GM23338 (cell line): ENCODE measurements at regions not wholly inside any gene's neighbourhood (a gene's known extent, or its start where the extent isn't known, plus 50 kb on each side); places are given as distances from the start of the nearest gene placed in this dataset.

ENCODE experiments used
- CTCF ChIP-seq, 2 experiments: fragments of 200-600 bp in 1 of 2; sonication (generic) in 1 of 2; conservative IDR thresholded peaks; 2 replicates each; pipeline versions ENCODE4 v1.5.1 to v1.6.1; 2016 to 2017; ENCODE audit warnings: antibody characterized with exemption in 2 of 2, low read depth in 2 of 2, mild to moderate bottlenecking in 2 of 2, moderate library complexity in 1 of 2
- EZH2 ChIP-seq: fragments of 200-600 bp; sonication (generic); IDR thresholded peaks from one replicate; pipeline ENCODE4 v1.8.0; 2017; ENCODE audit warnings: antibody characterized with exemption, mild to moderate bottlenecking, low read depth; ENCODE audit not compliant: unreplicated experiment
- POLR2AphosphoS5 ChIP-seq: IDR thresholded peaks from 2 replicates; pipeline ENCODE4 v1.6.1; 2016; ENCODE audit warnings: antibody characterized with exemption, low read depth
- ZNF114 ChIP-seq: fragments of 250-450 bp; sonication (Bioruptor Pico); IDR thresholded peaks from 2 replicates; pipeline ENCODE4 v1.5.0; 2020; ENCODE audit warnings: mild to moderate bottlenecking, moderate library complexity

- TF ChIP-seq CTCF (conservative IDR thresholded peaks at IDR 0.05; ENCODE audit: low read depth in 2 of 2) (no peak), EZH2 (no peak), ZNF114 (CRISPR knock-in tag) (no peak), POLR2AphosphoS5 (no peak)
Observed at GRCh38 chr6:72561629-72562028, 60.2 kb upstream of the KCNQ5 start.
